Fibroblast of skin of right biceps (primary cell): ENCODE measurements at regions not wholly inside any gene's neighbourhood (a gene's known extent, or its start where the extent isn't known, plus 50 kb on each side); places are given as distances from the start of the nearest gene placed in this dataset.
"Not testable (repeated sequence)": the region's sequence is repeated elsewhere in the genome, so short reads cannot be mapped to it uniquely, and the experiment has no call there.

Experiments used
- DNase-seq: peaks from one replicate; pipeline ENCODE4 v3.0.0-alpha.2; 2013

- no peak for DNase-seq
Measured at GRCh38 chr2:156955701-156956100, 301.8 kb upstream of the GALNT5 start.

GRCh38 chr2:156956161-156956560 lies 301.3 kb upstream of the GALNT5 start:
- DNase-seq = no peak

- no peak for DNase-seq
Measured at GRCh38 chr2:156958374-156958773, 299.1 kb upstream of the GALNT5 start.

- no peak for DNase-seq
Measured at GRCh38 chr2:156959481-156959880, 298.0 kb upstream of the GALNT5 start.

GRCh38 chr2:156982615-156983014 lies 274.9 kb upstream of the GALNT5 start:
- DNase-seq = no peak

GRCh38 chr2:156986339-156986988 lies 271.0 kb upstream of the GALNT5 start:
- no peak for DNase-seq

DNA sequence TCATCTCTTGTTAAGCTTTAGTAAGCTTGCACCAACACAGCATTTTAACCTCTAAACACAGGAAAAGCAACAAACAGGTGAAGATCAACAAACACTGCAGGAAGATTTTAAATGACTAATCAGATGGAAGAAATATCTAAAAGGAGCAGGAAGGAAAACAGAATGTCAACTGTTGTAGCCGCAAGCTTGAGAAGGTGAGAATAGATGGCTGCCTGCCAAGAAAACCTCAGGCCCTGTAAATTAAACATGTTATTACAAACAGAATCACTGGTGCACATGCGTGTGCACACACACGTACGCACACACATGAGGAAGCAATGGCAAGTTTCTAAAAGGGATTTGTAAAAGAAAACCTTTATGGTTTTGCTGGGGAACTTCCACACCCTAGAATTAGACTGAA lies 257.8 kb upstream of the GALNT5 start:
- DNase-seq = no peak

DNA sequence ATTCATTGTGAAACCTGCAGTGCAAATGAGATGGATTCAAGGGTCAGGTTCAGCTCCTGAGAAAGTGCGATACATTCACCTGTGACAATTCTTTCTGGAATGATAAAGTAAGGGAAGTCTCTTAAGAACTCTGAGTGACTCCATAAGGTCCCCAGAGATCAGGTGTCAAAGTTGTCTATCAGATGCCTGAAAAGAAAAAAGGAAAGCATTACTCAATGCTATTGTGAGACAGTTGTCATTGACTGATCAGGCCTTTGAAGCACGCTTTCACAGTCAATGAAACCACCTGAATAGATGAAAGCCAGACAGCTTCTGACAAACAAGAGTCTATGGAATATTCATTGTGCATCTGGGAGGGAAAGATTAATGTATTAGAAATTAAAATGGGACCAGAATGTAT lies 252.7 kb upstream of the GALNT5 start:
- no peak for DNase-seq

DNA sequence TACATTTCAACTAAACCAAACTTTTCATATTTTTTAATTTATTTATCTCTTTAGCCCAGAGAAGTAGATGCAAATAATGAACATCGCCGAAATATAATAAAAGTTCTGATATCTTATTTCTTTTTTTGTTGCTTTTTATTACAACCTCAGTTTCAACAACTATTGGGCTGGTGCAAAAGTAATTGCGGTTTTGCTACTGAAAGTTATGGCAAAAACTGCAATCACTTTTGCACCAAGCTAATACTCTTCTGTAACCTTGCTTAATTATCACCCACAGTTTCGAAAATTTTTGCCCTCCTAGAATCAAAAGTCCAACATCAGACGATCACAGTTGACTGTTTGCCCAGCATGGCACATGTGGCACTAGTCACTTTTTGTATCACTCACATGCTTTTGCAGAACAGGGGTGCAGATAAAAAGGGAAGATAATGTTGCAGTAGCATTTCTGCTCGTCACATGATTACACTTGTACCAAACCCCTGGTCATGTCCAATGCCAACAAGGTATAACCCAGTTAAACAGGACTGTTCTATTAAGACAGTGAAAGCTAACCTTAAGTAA lies 242.4 kb upstream of the GALNT5 start:
- DNase-seq = no peak

GRCh38 chr2:157023264-157023663 lies 234.2 kb upstream of the GALNT5 start:
- not testable (repeated sequence) for DNase-seq

- DNase-seq = no peak
Measured at GRCh38 chr2:157024129-157024528, 233.4 kb upstream of the GALNT5 start.

DNA sequence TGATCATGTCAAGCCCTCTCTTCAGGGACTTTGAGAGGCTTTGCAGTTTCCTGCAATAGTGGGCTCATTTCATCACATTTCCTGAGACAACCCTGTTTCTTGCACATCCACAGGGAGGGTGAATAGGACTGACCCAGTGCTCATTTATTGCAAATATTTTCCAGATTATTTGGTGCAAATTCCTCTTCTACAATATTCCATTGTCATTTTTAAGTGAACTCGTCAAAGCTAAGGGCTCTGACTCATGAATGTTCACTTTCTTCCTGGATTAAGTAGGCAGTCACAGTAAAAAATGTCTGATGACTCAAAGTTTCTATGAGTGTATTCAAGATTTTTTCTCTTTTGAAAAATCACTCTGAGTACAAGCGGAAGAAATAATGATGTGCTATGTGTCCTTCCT lies 225.5 kb upstream of the GALNT5 start:
- DNase-seq = peak; percentile 96

- peak; percentile 40 for DNase-seq
Measured at GRCh38 chr2:157036726-157037125, 220.8 kb upstream of the GALNT5 start.

- no peak for DNase-seq
Measured at GRCh38 chr2:157043786-157044185, 213.7 kb upstream of the GALNT5 start.

DNA sequence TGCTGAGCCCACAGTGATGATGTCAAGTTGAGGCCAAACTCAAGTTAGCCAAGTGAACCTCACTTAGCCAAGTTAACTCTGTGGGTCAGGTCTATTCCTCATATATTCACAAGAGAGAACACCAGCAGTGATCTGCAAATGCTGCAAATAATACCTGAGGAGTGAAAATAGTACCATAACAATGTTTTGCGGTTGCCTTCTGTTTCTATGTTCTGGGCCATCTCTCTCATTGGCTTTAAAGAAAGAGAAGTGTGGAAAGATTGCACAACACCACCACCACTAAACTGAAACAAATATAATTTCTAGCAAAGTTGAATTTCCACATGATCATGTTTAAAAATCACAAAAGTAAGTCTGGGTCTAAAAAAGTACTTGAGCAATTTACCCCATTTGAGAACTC lies 211.1 kb upstream of the GALNT5 start:
- no peak for DNase-seq

DNA sequence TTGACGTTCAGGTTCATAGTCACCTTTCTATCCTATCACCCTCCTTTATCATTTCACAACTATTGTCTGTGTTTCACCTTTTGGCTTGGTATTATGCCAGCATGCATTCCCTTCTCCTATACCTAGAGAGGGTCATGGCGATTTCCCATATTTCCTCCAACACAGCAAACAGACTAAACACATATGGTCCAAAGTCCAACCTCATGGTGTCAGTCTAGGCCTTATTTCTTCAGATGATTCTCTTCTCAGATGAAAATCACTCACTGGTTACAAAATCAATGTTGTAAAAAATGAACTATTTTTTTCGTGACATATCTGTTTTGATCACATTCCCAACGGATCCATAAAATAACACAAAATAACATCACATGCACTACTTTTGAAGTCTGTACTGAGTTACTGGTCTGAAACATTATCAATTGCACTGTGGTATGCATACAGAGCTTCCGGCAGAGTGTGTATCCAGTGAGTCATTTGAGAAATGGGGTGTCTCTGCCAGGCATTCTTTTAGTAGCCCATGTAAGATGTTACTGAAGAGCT lies 204.8 kb upstream of the GALNT5 start:
- peak; percentile 83 for DNase-seq

GRCh38 chr2:157053876-157054275 lies 203.6 kb upstream of the GALNT5 start:
- no peak for DNase-seq

GRCh38 chr2:157055660-157056199 lies 201.8 kb upstream of the GALNT5 start:
- peak; percentile 37 for DNase-seq

GRCh38 chr2:157056200-157056676 lies 201.3 kb upstream of the GALNT5 start:
- peak; percentile 61 for DNase-seq

- DNase-seq = no peak
Measured at GRCh38 chr2:157058161-157058560, 199.3 kb upstream of the GALNT5 start.

- no peak for DNase-seq
Measured at GRCh38 chr2:157059036-157059435, 198.5 kb upstream of the GALNT5 start.

- no peak for DNase-seq
Measured at GRCh38 chr2:157061799-157062198, 195.7 kb upstream of the GALNT5 start.

GRCh38 chr2:157067562-157067961 lies 189.9 kb upstream of the GALNT5 start:
- DNase-seq = no peak

DNA sequence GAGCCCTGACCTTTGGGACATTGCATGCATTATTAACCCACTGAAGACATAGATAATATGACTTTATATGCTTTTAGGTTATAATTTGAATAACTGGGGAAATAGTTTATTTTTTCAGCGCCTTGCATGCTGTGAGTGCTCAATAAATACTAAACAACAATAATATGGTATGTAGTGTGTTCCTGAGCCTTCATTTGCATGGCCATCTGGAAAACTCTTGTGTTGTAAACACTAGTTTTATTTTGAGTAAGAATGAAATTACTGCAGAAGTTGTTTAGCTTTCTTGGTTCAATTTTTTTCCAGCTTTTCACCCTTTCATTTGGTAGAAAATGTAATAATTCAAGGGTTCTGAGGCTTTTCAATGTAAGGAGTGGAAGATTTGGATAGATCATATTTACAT lies 189.3 kb upstream of the GALNT5 start:
- no peak for DNase-seq
